HepG2 (cell line): ENCODE measurements at regions not wholly inside any gene's neighbourhood (a gene's known extent, or its start where the extent isn't known, plus 50 kb on each side); places are given as distances from the start of the nearest gene placed in this dataset.
A peak's percentile ranks its signal among the peaks of the same experiment; 100 is the strongest.

Source experiments
- BRD4 ChIP-seq: sonication (generic); formaldehyde crosslinking; IDR thresholded peaks from 2 replicates; pipeline ENCODE4 v1.4.0; 2020; ENCODE audit warnings: missing genetic modification reagents
- ETV6 ChIP-seq: sonication (generic); formaldehyde crosslinking; conservative IDR thresholded peaks from 2 replicates; pipeline ENCODE4 v1.4.0; 2020; ENCODE audit warnings: missing genetic modification reagents
- GATAD2A ChIP-seq: IDR thresholded peaks from 2 replicates; pipeline ENCODE4 v1.6.1; 2016
- NFATC3 ChIP-seq: sonication (generic); formaldehyde crosslinking; IDR thresholded peaks from 2 replicates; pipeline ENCODE4 v1.5.1; 2020; ENCODE audit warnings: mild to moderate bottlenecking, missing genetic modification reagents
- RFX3 ChIP-seq: IDR thresholded peaks from 2 replicates; pipeline ENCODE4 v1.6.1; 2016; ENCODE audit warnings: missing biosample characterization, missing genetic modification reagents
- SATB2 ChIP-seq: sonication (generic); formaldehyde crosslinking; IDR thresholded peaks from 2 replicates; pipeline ENCODE4 v1.5.0; 2020; ENCODE audit warnings: missing genetic modification reagents
- SNAPC2 ChIP-seq: sonication (generic); formaldehyde crosslinking; IDR thresholded peaks from 2 replicates; pipeline ENCODE4 v1.8.1; 2022; ENCODE audit warnings: mild to moderate bottlenecking, missing genetic modification reagents
- SP2 ChIP-seq: sonication (generic); formaldehyde crosslinking; IDR thresholded peaks from 2 replicates; pipeline ENCODE4 v1.5.1; 2020; ENCODE audit warnings: mild to moderate bottlenecking, missing genetic modification reagents
- TRIM24 ChIP-seq: sonication (generic); formaldehyde crosslinking; IDR thresholded peaks from 2 replicates; pipeline ENCODE4 v1.8.0; 2022; ENCODE audit warnings: mild to moderate bottlenecking, missing genetic modification reagents
- ZBTB42 ChIP-seq: sonication (generic); formaldehyde crosslinking; IDR thresholded peaks from 2 replicates; pipeline ENCODE4 v1.5.0; 2020; ENCODE audit warnings: mild to moderate bottlenecking, missing genetic modification reagents
- ZFY ChIP-seq: sonication (generic); formaldehyde crosslinking; IDR thresholded peaks from 2 replicates; pipeline ENCODE4 v1.4.0; 2020; ENCODE audit warnings: missing genetic modification reagents
- ZIK1 ChIP-seq: sonication (generic); formaldehyde crosslinking; IDR thresholded peaks from 2 replicates; pipeline ENCODE4 v1.5.0; 2020; ENCODE audit warnings: mild to moderate bottlenecking, low read depth, missing genetic modification reagents, borderline replicate concordance
- ZNF460 ChIP-seq: sonication (generic); formaldehyde crosslinking; IDR thresholded peaks from 2 replicates; pipeline ENCODE4 v1.5.1; 2020; ENCODE audit warnings: missing genetic modification reagents, mild to moderate bottlenecking, borderline replicate concordance
- ZNF577 ChIP-seq: sonication (generic); formaldehyde crosslinking; IDR thresholded peaks from 2 replicates; pipeline ENCODE4 v1.4.0; 2020; ENCODE audit warnings: mild to moderate bottlenecking, low read depth, missing genetic modification reagents, borderline replicate concordance
- TF ChIP-seq, protein P1 (sequence below): sonication (generic); formaldehyde crosslinking; IDR thresholded peaks from 2 replicates; pipeline ENCODE4 v1.4.0; 2020; ENCODE audit warnings: missing genetic modification reagents
- TF ChIP-seq, protein P2 (sequence below): IDR thresholded peaks from 2 replicates; pipeline ENCODE4 v1.6.1; 2016; ENCODE audit warnings: mild to moderate bottlenecking
- TF ChIP-seq, protein P3 (sequence below): sonication (generic); formaldehyde crosslinking; IDR thresholded peaks from 2 replicates; pipeline ENCODE4 v1.5.0; 2020; ENCODE audit warnings: mild to moderate bottlenecking, missing genetic modification reagents, borderline replicate concordance
- TF ChIP-seq, protein P4 (sequence below): IDR thresholded peaks from 2 replicates; pipeline ENCODE4 v1.6.1; 2016; ENCODE audit warnings: low read depth

DNA sequence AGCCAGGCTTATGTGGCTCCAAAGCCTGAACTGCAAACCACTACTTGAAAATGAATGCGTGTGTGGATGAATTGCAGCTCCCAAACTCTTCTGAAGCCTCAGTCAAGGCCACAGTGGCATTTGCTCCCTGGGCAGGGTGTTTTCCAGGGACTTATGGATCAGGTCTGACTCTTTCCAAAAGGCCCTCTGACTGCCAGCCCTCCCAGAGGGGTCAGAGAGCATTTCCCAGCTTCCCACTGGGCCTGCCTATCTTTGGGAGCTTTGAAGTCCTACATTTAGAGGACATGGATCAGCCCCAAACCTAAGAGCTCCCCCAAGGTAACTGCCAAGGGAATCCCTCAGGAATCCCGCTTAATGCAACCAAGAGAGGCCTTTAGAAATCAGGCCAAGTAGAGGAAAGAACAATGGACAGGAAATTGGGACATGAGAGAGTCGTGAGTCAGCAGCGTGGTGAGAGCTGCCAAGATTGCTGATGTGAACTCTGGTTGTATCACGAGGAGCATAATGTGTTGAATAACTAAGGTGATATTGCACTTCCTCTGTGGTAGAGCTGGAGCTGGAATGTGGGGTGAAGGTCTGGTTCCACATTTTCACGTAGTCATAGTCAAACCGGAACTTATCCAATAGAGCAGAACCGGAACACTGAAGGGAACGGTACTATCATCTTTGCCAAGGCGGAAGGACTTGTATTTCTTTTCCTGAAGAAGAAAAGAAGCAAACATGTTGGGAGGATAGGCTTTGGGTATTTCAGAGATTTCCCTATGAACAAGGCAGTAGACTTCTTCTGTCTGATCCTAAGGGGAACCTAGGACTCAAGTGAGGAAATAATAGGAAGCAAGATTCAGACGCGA, 99.4 kb upstream of the JUN start (continued):
- TF ChIP-seq, protein P1, sequence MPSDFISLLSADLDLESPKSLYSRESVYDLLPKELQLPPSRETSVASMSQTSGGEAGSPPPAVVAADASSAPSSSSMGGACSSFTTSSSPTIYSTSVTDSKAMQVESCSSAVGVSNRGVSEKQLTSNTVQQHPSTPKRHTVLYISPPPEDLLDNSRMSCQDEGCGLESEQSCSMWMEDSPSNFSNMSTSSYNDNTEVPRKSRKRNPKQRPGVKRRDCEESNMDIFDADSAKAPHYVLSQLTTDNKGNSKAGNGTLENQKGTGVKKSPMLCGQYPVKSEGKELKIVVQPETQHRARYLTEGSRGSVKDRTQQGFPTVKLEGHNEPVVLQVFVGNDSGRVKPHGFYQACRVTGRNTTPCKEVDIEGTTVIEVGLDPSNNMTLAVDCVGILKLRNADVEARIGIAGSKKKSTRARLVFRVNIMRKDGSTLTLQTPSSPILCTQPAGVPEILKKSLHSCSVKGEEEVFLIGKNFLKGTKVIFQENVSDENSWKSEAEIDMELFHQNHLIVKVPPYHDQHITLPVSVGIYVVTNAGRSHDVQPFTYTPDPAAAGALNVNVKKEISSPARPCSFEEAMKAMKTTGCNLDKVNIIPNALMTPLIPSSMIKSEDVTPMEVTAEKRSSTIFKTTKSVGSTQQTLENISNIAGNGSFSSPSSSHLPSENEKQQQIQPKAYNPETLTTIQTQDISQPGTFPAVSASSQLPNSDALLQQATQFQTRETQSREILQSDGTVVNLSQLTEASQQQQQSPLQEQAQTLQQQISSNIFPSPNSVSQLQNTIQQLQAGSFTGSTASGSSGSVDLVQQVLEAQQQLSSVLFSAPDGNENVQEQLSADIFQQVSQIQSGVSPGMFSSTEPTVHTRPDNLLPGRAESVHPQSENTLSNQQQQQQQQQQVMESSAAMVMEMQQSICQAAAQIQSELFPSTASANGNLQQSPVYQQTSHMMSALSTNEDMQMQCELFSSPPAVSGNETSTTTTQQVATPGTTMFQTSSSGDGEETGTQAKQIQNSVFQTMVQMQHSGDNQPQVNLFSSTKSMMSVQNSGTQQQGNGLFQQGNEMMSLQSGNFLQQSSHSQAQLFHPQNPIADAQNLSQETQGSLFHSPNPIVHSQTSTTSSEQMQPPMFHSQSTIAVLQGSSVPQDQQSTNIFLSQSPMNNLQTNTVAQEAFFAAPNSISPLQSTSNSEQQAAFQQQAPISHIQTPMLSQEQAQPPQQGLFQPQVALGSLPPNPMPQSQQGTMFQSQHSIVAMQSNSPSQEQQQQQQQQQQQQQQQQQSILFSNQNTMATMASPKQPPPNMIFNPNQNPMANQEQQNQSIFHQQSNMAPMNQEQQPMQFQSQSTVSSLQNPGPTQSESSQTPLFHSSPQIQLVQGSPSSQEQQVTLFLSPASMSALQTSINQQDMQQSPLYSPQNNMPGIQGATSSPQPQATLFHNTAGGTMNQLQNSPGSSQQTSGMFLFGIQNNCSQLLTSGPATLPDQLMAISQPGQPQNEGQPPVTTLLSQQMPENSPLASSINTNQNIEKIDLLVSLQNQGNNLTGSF (CRISPR knock-in tag), result no peak
- peak; percentile 62; the same call in 1 of the 2 replicates for TF ChIP-seq ZFY (CRISPR knock-in tag)
- TF ChIP-seq RFX3 (CRISPR knock-in tag), result no peak
- no peak for TF ChIP-seq BRD4 (CRISPR knock-in tag)
- no peak for TF ChIP-seq ZNF460 (CRISPR knock-in tag)
- TF ChIP-seq, protein P2, sequence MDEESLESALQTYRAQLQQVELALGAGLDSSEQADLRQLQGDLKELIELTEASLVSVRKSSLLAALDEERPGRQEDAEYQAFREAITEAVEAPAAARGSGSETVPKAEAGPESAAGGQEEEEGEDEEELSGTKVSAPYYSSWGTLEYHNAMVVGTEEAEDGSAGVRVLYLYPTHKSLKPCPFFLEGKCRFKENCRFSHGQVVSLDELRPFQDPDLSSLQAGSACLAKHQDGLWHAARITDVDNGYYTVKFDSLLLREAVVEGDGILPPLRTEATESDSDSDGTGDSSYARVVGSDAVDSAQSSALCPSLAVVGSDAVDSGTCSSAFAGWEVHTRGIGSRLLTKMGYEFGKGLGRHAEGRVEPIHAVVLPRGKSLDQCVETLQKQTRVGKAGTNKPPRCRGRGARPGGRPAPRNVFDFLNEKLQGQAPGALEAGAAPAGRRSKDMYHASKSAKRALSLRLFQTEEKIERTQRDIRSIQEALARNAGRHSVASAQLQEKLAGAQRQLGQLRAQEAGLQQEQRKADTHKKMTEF (CRISPR knock-in tag), result peak; percentile 73
- TF ChIP-seq NFATC3 (CRISPR knock-in tag), result no peak
- TF ChIP-seq TRIM24 (CRISPR knock-in tag), result no peak; the same call in 1 of the 2 replicates
- TF ChIP-seq SATB2 (CRISPR knock-in tag), result no peak
- TF ChIP-seq, protein P3, sequence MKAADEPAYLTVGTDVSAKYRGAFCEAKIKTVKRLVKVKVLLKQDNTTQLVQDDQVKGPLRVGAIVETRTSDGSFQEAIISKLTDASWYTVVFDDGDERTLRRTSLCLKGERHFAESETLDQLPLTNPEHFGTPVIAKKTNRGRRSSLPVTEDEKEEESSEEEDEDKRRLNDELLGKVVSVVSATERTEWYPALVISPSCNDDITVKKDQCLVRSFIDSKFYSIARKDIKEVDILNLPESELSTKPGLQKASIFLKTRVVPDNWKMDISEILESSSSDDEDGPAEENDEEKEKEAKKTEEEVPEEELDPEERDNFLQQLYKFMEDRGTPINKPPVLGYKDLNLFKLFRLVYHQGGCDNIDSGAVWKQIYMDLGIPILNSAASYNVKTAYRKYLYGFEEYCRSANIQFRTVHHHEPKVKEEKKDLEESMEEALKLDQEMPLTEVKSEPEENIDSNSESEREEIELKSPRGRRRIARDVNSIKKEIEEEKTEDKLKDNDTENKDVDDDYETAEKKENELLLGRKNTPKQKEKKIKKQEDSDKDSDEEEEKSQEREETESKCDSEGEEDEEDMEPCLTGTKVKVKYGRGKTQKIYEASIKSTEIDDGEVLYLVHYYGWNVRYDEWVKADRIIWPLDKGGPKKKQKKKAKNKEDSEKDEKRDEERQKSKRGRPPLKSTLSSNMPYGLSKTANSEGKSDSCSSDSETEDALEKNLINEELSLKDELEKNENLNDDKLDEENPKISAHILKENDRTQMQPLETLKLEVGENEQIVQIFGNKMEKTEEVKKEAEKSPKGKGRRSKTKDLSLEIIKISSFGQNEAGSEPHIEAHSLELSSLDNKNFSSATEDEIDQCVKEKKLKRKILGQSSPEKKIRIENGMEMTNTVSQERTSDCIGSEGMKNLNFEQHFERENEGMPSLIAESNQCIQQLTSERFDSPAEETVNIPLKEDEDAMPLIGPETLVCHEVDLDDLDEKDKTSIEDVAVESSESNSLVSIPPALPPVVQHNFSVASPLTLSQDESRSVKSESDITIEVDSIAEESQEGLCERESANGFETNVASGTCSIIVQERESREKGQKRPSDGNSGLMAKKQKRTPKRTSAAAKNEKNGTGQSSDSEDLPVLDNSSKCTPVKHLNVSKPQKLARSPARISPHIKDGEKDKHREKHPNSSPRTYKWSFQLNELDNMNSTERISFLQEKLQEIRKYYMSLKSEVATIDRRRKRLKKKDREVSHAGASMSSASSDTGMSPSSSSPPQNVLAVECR (CRISPR knock-in tag), result no peak
- TF ChIP-seq GATAD2A (CRISPR knock-in tag), result peak; percentile 64
- TF ChIP-seq SNAPC2 (CRISPR knock-in tag), result no peak
- TF ChIP-seq ZNF577 (CRISPR knock-in tag), result no peak
- TF ChIP-seq ZIK1 (CRISPR knock-in tag), result no peak
- no peak for TF ChIP-seq ZBTB42 (CRISPR knock-in tag)
- TF ChIP-seq, protein P4, sequence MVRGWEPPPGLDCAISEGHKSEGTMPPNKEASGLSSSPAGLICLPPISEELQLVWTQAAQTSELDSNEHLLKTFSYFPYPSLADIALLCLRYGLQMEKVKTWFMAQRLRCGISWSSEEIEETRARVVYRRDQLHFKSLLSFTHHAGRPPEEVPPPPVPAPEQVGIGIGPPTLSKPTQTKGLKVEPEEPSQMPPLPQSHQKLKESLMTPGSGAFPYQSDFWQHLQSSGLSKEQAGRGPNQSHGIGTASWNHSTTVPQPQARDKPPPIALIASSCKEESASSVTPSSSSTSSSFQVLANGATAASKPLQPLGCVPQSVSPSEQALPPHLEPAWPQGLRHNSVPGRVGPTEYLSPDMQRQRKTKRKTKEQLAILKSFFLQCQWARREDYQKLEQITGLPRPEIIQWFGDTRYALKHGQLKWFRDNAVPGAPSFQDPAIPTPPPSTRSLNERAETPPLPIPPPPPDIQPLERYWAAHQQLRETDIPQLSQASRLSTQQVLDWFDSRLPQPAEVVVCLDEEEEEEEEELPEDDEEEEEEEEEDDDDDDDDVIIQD, result no peak
- TF ChIP-seq SP2 (CRISPR knock-in tag), result no peak
- no peak for TF ChIP-seq ETV6 (CRISPR knock-in tag)
